Heart right ventricle (tissue), 16 donors: ENCODE measurements at regions not wholly inside any gene's neighbourhood (a gene's known extent, or its start where the extent isn't known, plus 50 kb on each side); places are given as distances from the start of the nearest gene placed in this dataset.

Experiments
- ATAC-seq, 8 donors: fragments of 200-7000 bp; cut with Tn5 transposase; one replicate each; pipeline ENCODE4 v1.9.1; 2020; ENCODE audit warnings: mild to moderate bottlenecking in 8 of 8, moderate library complexity in 8 of 8, moderate number of reproducible peaks in 1 of 8
- DNase-seq, 2 donors: peaks; one replicate each; pipeline ENCODE4 v3.0.0-alpha.2; 2020
- H3K27ac ChIP-seq, 10 donors: fragments of 200-600 bp; sonication (generic) in 2 of 10; one replicate each; pipeline versions ENCODE4 v1.5.0 to v1.8.0; 2020 to 2022; ENCODE audit warnings: mild to moderate bottlenecking in 3 of 10
- H3K27me3 ChIP-seq, 7 donors: fragments of 200-600 bp; one replicate each; pipeline ENCODE4 v1.8.0; 2021 to 2022; ENCODE audit warnings: mild to moderate bottlenecking in 2 of 7
- H3K36me3 ChIP-seq, 9 donors: fragments of 200-600 bp; sonication (generic) in 1 of 9; one replicate each; pipeline versions ENCODE4 v1.5.0 to v1.8.0; 2020 to 2022; ENCODE audit warnings: mild to moderate bottlenecking in 2 of 9
- H3K4me1 ChIP-seq, 9 donors: fragments of 200-600 bp; sonication (generic) in 1 of 9; one replicate each; pipeline versions ENCODE4 v1.5.0 to v1.8.0; 2020 to 2022; ENCODE audit warnings: mild to moderate bottlenecking in 4 of 9
- H3K4me3 ChIP-seq, 10 donors: fragments of 200-600 bp; sonication (generic) in 2 of 10; one replicate each; pipeline versions ENCODE4 v1.5.0 to v1.8.0; 2020 to 2022; ENCODE audit warnings: mild to moderate bottlenecking in 7 of 10, moderate library complexity in 2 of 10
- H3K9me3 ChIP-seq, 11 donors: fragments of 200-600 bp in 10 of 11; sonication (generic) in 2 of 11; one replicate each; pipeline versions ENCODE4 v1.5.0 to v1.8.0; 2013 to 2022; ENCODE audit warnings: mild to moderate bottlenecking in 2 of 11, control low read depth in 1 of 11, moderate library complexity in 1 of 11
- CTCF ChIP-seq, 9 donors: fragments of 200-600 bp; sonication (generic) in 2 of 9; IDR thresholded peaks; one replicate each; pipeline versions ENCODE4 v1.5.0 to v1.8.0; 2021 to 2022; ENCODE audit warnings: antibody characterized with exemption in 9 of 9, mild to moderate bottlenecking in 5 of 9, moderate library complexity in 1 of 9
- WGBS, 2 donors: extraction: QIAGEN DNeasy Blood & Tissue Kit; methylation state at CpG; one replicate each; pipeline ENCODE4 v1.1.7; 2013; ENCODE audit warnings: inconsistent platforms in 1 of 2; 5-methylcytosine and 5-hydroxymethylcytosine counted together
- intact Hi-C, 10 donors: fragments of 100-400 bp; cut with DNase I; formaldehyde crosslinking; loops; one replicate each; pipeline versions ENCODE4 v1.11.1 to v1.14.2; 2022
- donor health status: Arrhythmogenic right ventricular cardiomyopathy.
- donor health status: ischemic (EF 13 %, LVEDD 7.1; RV severe dilation, severe dysfunction).
- donor health status: healthy with polysubstance abuse.
- donor health status: DM: no; HTN: yes; CAD: no.
- donor health status: DM: no; HTN: no; CAD: no.
- donor health status: ischemic (EF 25% LVEDD 6.9; RV normal size, moderate dysfunction).
- donor health status: ischemic (EF 25% LVEDD 5.7; RV mildly dilated, moderate dysfunction).
- donor health status: healthy.
- donor health status: DM: yes; HTN: yes; CAD: no.
- donor health status: Ischemic cardiomyopathy.
- donor health status: ischemic (EF 35%, LVEDD 5.7; RV mildly dilated, moderate dysfunction).
- donor health status: nonischemic (EF 11% LVEDD 7.7; RV severe dilation, severe dysfunction).
- donor health status: DM: yes; HTN: yes; CAD: no.
- donor health status: PGD.
- donor health status: ischemic (EF 29% LVEDD 5.4; RV normal size, mild dysfunction).
- donor health status: nonischemic (EF 23%, LVEDD 6.1; RV moderate dilation, normal function).

GRCh38 chr4:123114915-123115756, 192.7 kb upstream of the NUDT6 start:
- 95% methylated on average over 39 of the region's 39 CpGs for WGBS, 2 donors
- peak in 2 of 8 donors; percentile 35 to 53 for ATAC-seq
- no peak for DNase-seq

GRCh38 chr4:123116412-123116811, 194.0 kb upstream of the NUDT6 start:
- no peak for TF ChIP-seq CTCF (IDR thresholded peaks at IDR 0.05)
- intact Hi-C loops: loop anchor here in 1 of 10 donors (10.0 kb wide), 1 partner anchor 438 kb away; no protein-coding TSS in a partner anchor
- no peak for ATAC-seq
- WGBS, 2 donors: 94 to 95% methylated on average over 1 of the region's 1 CpG
- no peak overlapping the region for H3K4me3 ChIP-seq
- no peaks in the 10 kb centered on the region for H3K27me3 ChIP-seq
- DNase-seq: no peak
- no peaks in the 10 kb centered on the region for H3K36me3 ChIP-seq
- H3K27ac ChIP-seq: no peak overlapping the region
- H3K9me3 ChIP-seq: peaks cover 0 to 8% (median 0%) of the 10 kb centered on the region in 11 donors
- peaks cover 0 to 7% (median 0%) of the 10 kb centered on the region in 9 donors for H3K4me1 ChIP-seq

More at GRCh38 chr4:123114915-123115756, 192.7 kb upstream of the NUDT6 start:
- Histone ChIP-seq H3K27me3 (no peaks in the 10 kb centered on the region), H3K4me3 (no peak overlapping the region), H3K36me3 (no peaks in the 10 kb centered on the region), H3K9me3 (peaks cover 0 to 8% (median 0%) of the 10 kb centered on the region in 11 donors), H3K27ac (peak overlapping the region in 3 of 10 donors; percentile 14 to 72 (median 58)), H3K4me1 (peaks cover 0 to 16% (median 6%) of the 10 kb centered on the region in 9 donors)
- intact Hi-C loops: loop anchor here in 2 of 10 donors (5.0 to 10.0 kb wide), 2 partner anchors 440 to 1142 kb away; no protein-coding TSS in a partner anchor
- TF ChIP-seq CTCF (IDR thresholded peaks at IDR 0.05): no peak

- ATAC-seq (no peak), DNase-seq (no peak)
- Histone ChIP-seq H3K36me3 (no peaks in the 10 kb centered on the region), H3K4me1 (peaks cover 0 to 7% (median 0%) of the 10 kb centered on the region in 9 donors), H3K27ac (no peak overlapping the region), H3K27me3 (no peaks in the 10 kb centered on the region), H3K4me3 (no peak overlapping the region), H3K9me3 (no peaks in the 10 kb centered on the region)
- 99 to 100% methylated on average over 1 of the region's 1 CpG for WGBS, 2 donors
- no peak for TF ChIP-seq CTCF (IDR thresholded peaks at IDR 0.05)
- intact Hi-C loops: loop anchor here in 6 of 10 donors (10.0 kb wide), 4 partner anchors 274 to 994 kb away; partner anchors contain the start of gene SPRY1 (in 2 of the 6)
Measured at GRCh38 chr4:123120473-123120872, 198.1 kb upstream of the NUDT6 start.

GRCh38 chr4:123121241-123121907, 199.0 kb upstream of the NUDT6 start:
- intact Hi-C loops: loop anchor here in 6 of 10 donors (10.0 kb wide), 4 partner anchors 273 to 993 kb away; partner anchors contain the start of gene SPRY1 (in 2 of the 6)
- no peaks in the 10 kb centered on the region for H3K9me3 ChIP-seq
- H3K27me3 ChIP-seq: no peaks in the 10 kb centered on the region
- no peaks in the 10 kb centered on the region for H3K36me3 ChIP-seq
- DNase-seq (no peak), ATAC-seq (no peak)
- peaks cover 0 to 7% (median 0%) of the 10 kb centered on the region in 9 donors for H3K4me1 ChIP-seq
- WGBS, 2 donors: 79 to 82% methylated on average over 2 of the region's 2 CpGs
- TF ChIP-seq CTCF (IDR thresholded peaks at IDR 0.05): no peak
- no peak overlapping the region for H3K27ac ChIP-seq
- no peak overlapping the region for H3K4me3 ChIP-seq
